Stomach smooth muscle (tissue), 2 donors: ENCODE measurements at regions not wholly inside any gene's neighbourhood (a gene's known extent, or its start where the extent isn't known, plus 50 kb on each side); places are given as distances from the start of the nearest gene placed in this dataset.

ENCODE experiments used
- H3K27ac ChIP-seq: one replicate; pipeline ENCODE4 v1.7.0; 2013; ENCODE audit warnings: mild to moderate bottlenecking, low read length, inconsistent platforms
- H3K27me3 ChIP-seq, 2 donors: one replicate each; pipeline ENCODE4 v1.7.0; 2013; ENCODE audit warnings: low read length in 2 of 2; ENCODE audit not compliant: insufficient read depth in 2 of 2, control insufficient read depth in 1 of 2
- H3K36me3 ChIP-seq, 2 donors: one replicate each; pipeline ENCODE4 v1.7.0; 2013; ENCODE audit warnings: low read length in 2 of 2; ENCODE audit not compliant: control insufficient read depth in 2 of 2, insufficient read depth in 2 of 2
- H3K4me1 ChIP-seq: one replicate; pipeline ENCODE4 v1.7.0; 2013; ENCODE audit warnings: low read length; ENCODE audit not compliant: control insufficient read depth, insufficient read depth
- H3K4me3 ChIP-seq, 2 donors: one replicate each; pipeline ENCODE4 v1.7.0; 2013; ENCODE audit warnings: low read length in 2 of 2
- H3K9ac ChIP-seq, 2 donors: one replicate each; pipeline ENCODE4 v1.7.0; 2013; ENCODE audit warnings: low read length in 2 of 2, mild to moderate bottlenecking in 1 of 2
- H3K9me3 ChIP-seq, 2 donors: one replicate each; pipeline ENCODE4 v1.7.0; 2013; ENCODE audit warnings: low read length in 2 of 2; ENCODE audit not compliant: control insufficient read depth in 2 of 2
- donor health status: healthy.
- donor health status: Pancreatic carcinoma.

GRCh38 chr1:164180824-164181223 lies 378.2 kb upstream of the PBX1 start:
- H3K4me3 ChIP-seq, result no peak overlapping the region
- no peak overlapping the region for H3K9ac ChIP-seq
- no peaks in the 10 kb centered on the region for H3K9me3 ChIP-seq

GRCh38 chr1:164183854-164184635 lies 374.9 kb upstream of the PBX1 start:
- Histone ChIP-seq H3K27ac (no peak overlapping the region), H3K9ac (no peak overlapping the region), H3K36me3 (no peaks in the 10 kb centered on the region), H3K27me3 (no peaks in the 10 kb centered on the region), H3K9me3 (no peaks in the 10 kb centered on the region), H3K4me3 (no peak overlapping the region), H3K4me1 (no peaks in the 10 kb centered on the region)

More at GRCh38 chr1:164180824-164181223, 378.2 kb upstream of the PBX1 start:
- no peaks in the 10 kb centered on the region for H3K4me1 ChIP-seq
- H3K27ac ChIP-seq, result no peak overlapping the region
- H3K27me3 ChIP-seq, result no peaks in the 10 kb centered on the region
- no peaks in the 10 kb centered on the region for H3K36me3 ChIP-seq

GRCh38 chr1:164186881-164187280 lies 372.1 kb upstream of the PBX1 start:
- Histone ChIP-seq H3K4me3 (no peak overlapping the region), H3K36me3 (no peaks in the 10 kb centered on the region), H3K9ac (no peak overlapping the region), H3K27ac (no peak overlapping the region), H3K27me3 (no peaks in the 10 kb centered on the region), H3K4me1 (no peaks in the 10 kb centered on the region), H3K9me3 (no peaks in the 10 kb centered on the region)

- Histone ChIP-seq H3K27me3 (no peaks in the 10 kb centered on the region), H3K36me3 (no peaks in the 10 kb centered on the region), H3K4me1 (no peaks in the 10 kb centered on the region), H3K9me3 (no peaks in the 10 kb centered on the region), H3K9ac (no peak overlapping the region), H3K4me3 (no peak overlapping the region), H3K27ac (no peak overlapping the region)
Measured at GRCh38 chr1:164188497-164188896, 370.5 kb upstream of the PBX1 start.

GRCh38 chr1:164191191-164191590 lies 367.8 kb upstream of the PBX1 start:
- no peak overlapping the region for H3K9ac ChIP-seq
- no peaks in the 10 kb centered on the region for H3K4me1 ChIP-seq
- H3K27ac ChIP-seq, result no peak overlapping the region
- H3K9me3 ChIP-seq, result no peaks in the 10 kb centered on the region
- no peak overlapping the region for H3K4me3 ChIP-seq
- H3K36me3 ChIP-seq, result no peaks in the 10 kb centered on the region
- no peaks in the 10 kb centered on the region for H3K27me3 ChIP-seq

- Histone ChIP-seq H3K27ac (no peak overlapping the region), H3K4me1 (no peaks in the 10 kb centered on the region), H3K27me3 (no peaks in the 10 kb centered on the region), H3K36me3 (no peaks in the 10 kb centered on the region), H3K4me3 (no peak overlapping the region), H3K9me3 (peaks cover 0 to 2% of the 10 kb centered on the region in 2 donors), H3K9ac (no peak overlapping the region)
Measured at GRCh38 chr1:164210211-164210739, 348.7 kb upstream of the PBX1 start.

GRCh38 chr1:164223378-164223777 lies 335.6 kb upstream of the PBX1 start:
- Histone ChIP-seq H3K4me3 (no peak overlapping the region), H3K4me1 (no peaks in the 10 kb centered on the region), H3K27ac (no peak overlapping the region), H3K9me3 (no peaks in the 10 kb centered on the region), H3K36me3 (no peaks in the 10 kb centered on the region), H3K9ac (no peak overlapping the region), H3K27me3 (no peaks in the 10 kb centered on the region)

- no peak overlapping the region for H3K27ac ChIP-seq
- no peak overlapping the region for H3K9ac ChIP-seq
- no peaks in the 10 kb centered on the region for H3K36me3 ChIP-seq
Measured at GRCh38 chr1:164225011-164225410, 334.0 kb upstream of the PBX1 start.

GRCh38 chr1:164226977-164227376 lies 332.0 kb upstream of the PBX1 start:
- Histone ChIP-seq H3K4me3 (no peak overlapping the region), H3K9me3 (no peaks in the 10 kb centered on the region), H3K27me3 (no peaks in the 10 kb centered on the region), H3K36me3 (no peaks in the 10 kb centered on the region), H3K9ac (no peak overlapping the region), H3K27ac (no peak overlapping the region), H3K4me1 (no peaks in the 10 kb centered on the region)

More at GRCh38 chr1:164225011-164225410, 334.0 kb upstream of the PBX1 start:
- H3K4me3 ChIP-seq, result no peak overlapping the region
- H3K9me3 ChIP-seq, result no peaks in the 10 kb centered on the region
- H3K27me3 ChIP-seq, result no peaks in the 10 kb centered on the region
- H3K4me1 ChIP-seq, result no peaks in the 10 kb centered on the region

GRCh38 chr1:164228928-164229327 lies 330.1 kb upstream of the PBX1 start:
- H3K9ac ChIP-seq, result no peak overlapping the region
- H3K9me3 ChIP-seq, result no peaks in the 10 kb centered on the region
- H3K27ac ChIP-seq, result no peak overlapping the region
- H3K4me3 ChIP-seq, result no peak overlapping the region
- no peaks in the 10 kb centered on the region for H3K36me3 ChIP-seq
- H3K27me3 ChIP-seq, result no peaks in the 10 kb centered on the region
- H3K4me1 ChIP-seq, result no peaks in the 10 kb centered on the region

- Histone ChIP-seq H3K36me3 (no peaks in the 10 kb centered on the region), H3K27me3 (no peaks in the 10 kb centered on the region), H3K9me3 (peaks cover 0 to 5% of the 10 kb centered on the region in 2 donors), H3K4me3 (no peak overlapping the region), H3K27ac (no peak overlapping the region), H3K4me1 (no peaks in the 10 kb centered on the region), H3K9ac (no peak overlapping the region)
Measured at GRCh38 chr1:164233149-164233548, 325.8 kb upstream of the PBX1 start.
